HG03139 (cell line): ENCODE measurements at regions not wholly inside any gene's neighbourhood (a gene's known extent, or its start where the extent isn't known, plus 50 kb on each side); places are given as distances from the start of the nearest gene placed in this dataset.

Experiments
- ATAC-seq: cut with Tn5 transposase; IDR thresholded peaks from one replicate; pipeline ENCODE4 v1.9.1; 2021; ENCODE audit not compliant: unreplicated experiment

DNA sequence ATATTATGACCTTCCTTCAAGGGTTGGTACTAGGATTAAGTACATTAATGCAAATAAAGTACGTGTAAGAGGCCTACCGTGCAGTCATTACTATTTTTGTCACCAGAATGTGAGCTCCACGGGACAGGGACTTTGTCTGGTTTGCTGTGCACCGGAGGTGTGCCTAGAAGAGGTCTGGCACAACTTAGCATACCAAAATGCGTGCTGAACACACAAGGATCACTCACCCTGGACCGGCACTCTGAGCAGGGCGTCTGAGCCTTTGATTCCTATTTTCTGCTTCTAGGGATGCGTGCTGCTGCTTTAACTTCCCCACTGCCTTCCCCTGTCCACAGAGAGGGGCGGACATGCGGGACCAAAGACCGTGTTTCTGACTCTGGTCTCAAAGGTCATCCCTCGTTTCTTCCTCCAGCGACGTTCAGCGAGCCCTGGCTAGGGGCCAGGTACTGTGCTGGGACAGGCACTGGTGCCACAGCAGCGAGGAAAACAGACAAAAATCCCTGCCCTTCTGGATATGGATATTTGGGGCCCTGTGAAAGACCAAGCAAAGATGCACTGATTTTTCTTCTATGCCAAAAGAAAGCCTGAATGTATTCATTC is 222.7 kb downstream of the BMP7 start:
- ATAC-seq, result no peak

GRCh38 chr20:57047281-57048026 is 219.0 kb downstream of the BMP7 start:
- no peak for ATAC-seq

DNA sequence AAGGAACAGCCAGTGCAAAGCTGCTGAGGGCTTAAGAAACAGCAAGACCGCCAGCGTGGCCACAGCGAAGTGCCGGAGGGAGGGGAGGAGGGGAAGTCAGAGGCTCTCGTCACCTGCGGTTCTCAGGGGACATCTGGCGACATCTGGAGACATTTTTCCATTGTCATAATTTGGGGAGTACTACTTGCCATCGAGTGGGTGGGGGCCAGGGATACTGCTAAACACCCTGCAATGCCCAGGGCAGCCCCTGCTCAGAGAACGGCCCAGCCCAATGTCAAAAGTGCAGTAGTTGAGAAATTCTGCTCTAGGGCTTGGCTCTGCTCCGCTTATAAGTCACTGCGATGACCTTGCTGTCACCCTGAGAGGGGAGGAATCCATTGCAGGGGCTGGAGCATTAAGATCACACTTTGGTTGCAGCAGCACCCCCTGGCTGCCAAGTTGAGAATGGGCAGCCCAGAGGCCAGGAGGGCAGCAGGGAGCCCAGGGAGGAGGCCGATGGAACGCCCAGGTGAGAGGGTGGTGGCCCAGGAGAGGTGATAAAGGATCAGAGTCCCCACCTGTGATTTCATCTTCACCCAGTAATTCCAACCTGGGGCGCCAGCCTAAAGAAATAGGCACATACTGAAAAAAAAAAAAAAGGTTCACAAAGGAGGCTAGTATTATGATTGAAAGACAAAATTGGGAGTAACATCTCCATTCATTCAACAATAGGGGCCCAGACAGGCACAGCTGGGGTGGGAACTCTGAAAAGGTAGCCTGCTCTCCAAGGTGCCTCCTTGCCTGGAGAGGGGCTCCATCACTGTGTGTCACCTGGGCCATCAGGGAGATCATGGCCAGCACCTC is 218.2 kb downstream of the BMP7 start:
- no peak for ATAC-seq

- ATAC-seq, result no peak
Measured at GRCh38 chr20:57049296-57049695, 217.1 kb downstream of the BMP7 start.

DNA sequence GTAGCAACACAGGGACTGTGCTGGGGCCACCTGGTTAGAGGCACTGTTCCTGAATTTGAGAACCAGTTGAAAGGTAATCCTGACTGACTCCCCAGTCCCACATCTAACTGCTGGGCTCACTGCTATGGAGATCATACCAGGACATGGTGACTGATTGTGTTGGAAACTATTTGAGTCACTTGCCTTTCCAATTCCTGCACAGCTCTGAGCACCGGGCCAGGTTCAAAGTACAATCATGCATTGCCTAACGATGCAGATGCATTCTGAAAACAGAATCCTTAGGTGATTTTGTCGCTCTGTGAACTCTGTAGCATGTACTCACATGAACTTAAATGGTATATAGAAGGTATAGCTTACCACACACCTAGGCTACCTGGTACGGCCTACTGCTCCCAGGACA is 215.3 kb downstream of the BMP7 start:
- ATAC-seq, result no peak

GRCh38 chr20:57053067-57053466 is 213.4 kb downstream of the BMP7 start:
- no peak for ATAC-seq

DNA sequence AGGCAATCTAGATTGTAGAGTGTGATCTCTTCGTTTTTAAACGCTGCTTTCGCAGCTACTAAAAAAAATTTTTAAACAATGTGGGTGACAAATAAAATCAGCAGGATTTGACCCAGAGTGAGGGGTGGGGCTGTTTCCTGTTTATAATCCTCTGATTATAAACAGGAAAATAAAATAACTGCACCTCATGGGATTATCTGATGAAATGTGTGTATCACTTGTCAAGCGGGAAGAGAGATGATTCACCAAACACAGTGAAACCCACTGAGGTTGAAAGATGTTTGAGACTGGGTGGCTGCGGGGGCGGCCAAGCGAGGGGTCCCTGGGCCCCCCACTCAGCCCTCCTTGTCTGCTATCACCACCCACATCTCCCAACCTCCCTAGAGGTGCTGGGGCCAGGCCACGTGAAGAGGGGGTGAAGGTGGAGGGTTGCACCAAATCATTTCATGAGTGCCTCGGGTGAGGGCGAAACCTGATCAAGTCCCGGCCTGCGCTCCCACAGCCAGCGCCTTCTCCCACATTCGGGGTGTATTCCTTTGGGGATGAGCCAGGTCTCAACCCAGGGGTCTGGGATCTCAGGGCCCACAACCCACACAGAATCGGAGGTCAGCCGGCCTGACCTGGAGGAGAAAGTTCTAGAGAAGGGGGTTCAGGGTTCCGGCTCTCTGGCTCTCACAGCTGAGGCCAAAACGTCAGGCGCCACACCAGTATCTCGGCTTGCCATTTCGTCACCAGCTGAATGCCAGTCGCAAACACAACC is 212.5 kb downstream of the BMP7 start:
- ATAC-seq, result no peak

DNA sequence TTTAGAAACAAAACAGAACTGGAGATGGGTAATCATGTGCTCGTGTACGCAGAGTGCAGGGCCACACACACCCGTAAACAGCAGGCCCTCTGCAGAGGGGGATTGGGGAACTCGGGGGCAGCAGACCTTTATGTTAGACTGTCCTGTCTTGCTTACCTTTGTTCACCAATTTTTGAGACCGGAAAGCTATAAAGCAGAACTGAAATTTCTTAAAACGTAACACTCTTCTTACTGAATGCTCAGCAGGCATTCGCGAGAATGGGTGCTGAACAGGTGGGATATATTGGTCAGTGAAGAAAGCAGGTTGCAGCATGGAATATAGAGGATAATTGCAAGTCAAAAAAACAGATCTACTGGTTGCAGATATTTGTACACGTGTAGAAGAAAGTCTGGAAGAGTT is 211.1 kb downstream of the BMP7 start:
- no peak for ATAC-seq

DNA sequence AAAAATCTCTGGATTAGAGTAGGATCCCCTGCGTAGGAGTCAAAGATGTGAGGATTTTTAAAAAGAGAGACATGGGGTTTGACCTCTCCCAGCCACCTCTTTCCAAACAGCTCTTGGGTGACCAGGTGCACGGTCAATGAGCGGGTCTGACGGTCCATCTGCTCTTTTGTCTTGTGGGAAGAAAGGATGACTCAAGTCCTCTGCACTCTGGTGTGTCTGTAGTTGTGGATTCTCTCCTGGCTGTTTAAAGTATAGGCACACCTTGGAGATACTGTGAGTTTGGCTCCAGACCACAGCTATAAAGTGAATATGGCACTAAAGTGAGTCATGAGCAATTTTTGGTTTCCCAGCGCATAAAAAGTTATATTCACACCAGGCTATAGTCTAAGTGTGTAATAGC is 209.8 kb downstream of the BMP7 start:
- ATAC-seq, result no peak

- no peak for ATAC-seq
Measured at GRCh38 chr20:57059055-57059596, 207.3 kb downstream of the BMP7 start.

GRCh38 chr20:57060407-57061050 is 205.9 kb downstream of the BMP7 start:
- no peak for ATAC-seq

- no peak for ATAC-seq
Measured at GRCh38 chr20:57061051-57061900, 205.2 kb downstream of the BMP7 start.

GRCh38 chr20:57062241-57062640 is 204.2 kb downstream of the BMP7 start:
- no peak for ATAC-seq

- no peak for ATAC-seq
Measured at GRCh38 chr20:57062696-57063270, 203.7 kb downstream of the BMP7 start.

GRCh38 chr20:57064836-57065235 is 201.6 kb downstream of the BMP7 start:
- ATAC-seq, result no peak

GRCh38 chr20:57065646-57066045 is 200.8 kb downstream of the BMP7 start:
- ATAC-seq, result no peak

- no peak for ATAC-seq
Measured at GRCh38 chr20:57066126-57066900, 200.1 kb downstream of the BMP7 start.

DNA sequence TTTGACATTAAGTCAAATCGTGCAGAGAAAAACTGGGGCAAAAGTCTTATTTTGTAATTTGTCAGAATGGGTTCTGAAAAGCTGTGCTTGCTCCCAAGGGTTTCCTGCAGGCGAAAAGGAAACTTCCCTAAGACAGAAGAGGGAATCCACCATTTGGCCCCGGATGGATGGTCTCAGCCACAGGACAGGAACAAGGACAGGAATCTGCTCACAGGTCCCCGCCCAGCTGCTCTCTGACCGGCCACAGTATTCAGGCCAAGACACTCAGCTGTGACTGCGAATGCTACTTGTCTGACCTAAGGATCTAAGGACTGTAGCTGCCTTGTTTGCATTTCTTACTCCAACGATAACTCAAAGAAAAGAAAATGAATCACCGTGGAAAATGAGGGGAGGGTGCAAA is 197.0 kb downstream of the BMP7 start:
- ATAC-seq, result no peak
